Esophagus squamous epithelium (tissue), 5 donors: ENCODE measurements at regions not wholly inside any gene's neighbourhood (a gene's known extent, or its start where the extent isn't known, plus 50 kb on each side); places are given as distances from the start of the nearest gene placed in this dataset.

Experiments
- DNase-seq: peaks from one replicate; lab custom pipeline; 2025; lab: John Stamatoyannopoulos, UW
- H3K27ac ChIP-seq, 4 donors: fragments of 200-600 bp; sonication (generic); one replicate each; pipeline ENCODE4 v1.5.1; 2016 to 2019; ENCODE audit warnings: mild to moderate bottlenecking in 1 of 4
- H3K27me3 ChIP-seq, 4 donors: fragments of 200-600 bp; sonication (generic); 1 replicate in 3 of 4; 2 replicates in 1 of 4; pipeline versions ENCODE4 v1.5.1 to v1.6.0; 2017 to 2021; ENCODE audit warnings: antibody characterized with exemption in 1 of 4
- H3K36me3 ChIP-seq, 3 donors: fragments of 200-600 bp; sonication (generic); one replicate each; pipeline ENCODE4 v1.5.1; 2016 to 2019
- H3K4me1 ChIP-seq, 3 donors: fragments of 200-600 bp; sonication (generic); one replicate each; pipeline ENCODE4 v1.5.1; 2017 to 2019
- H3K4me3 ChIP-seq, 4 donors: fragments of 200-600 bp; sonication (generic); 1 replicate in 3 of 4; 2 replicates in 1 of 4; pipeline ENCODE4 v1.5.1; 2016 to 2019; ENCODE audit warnings: mild to moderate bottlenecking in 2 of 4, moderate library complexity in 1 of 4
- H3K9me3 ChIP-seq, 3 donors: fragments of 200-600 bp; sonication (generic); one replicate each; pipeline ENCODE4 v1.5.1; 2016 to 2019
- CTCF ChIP-seq, 6 experiments: fragments of 450-650 bp in 4 of 6; fragments of 200-600 bp in 2 of 6; sonication (generic) in 2 of 6; IDR thresholded peaks; one replicate each; pipeline ENCODE4 v1.5.1; 2016 to 2019; ENCODE audit warnings: antibody characterized with exemption in 6 of 6, mild to moderate bottlenecking in 4 of 6, moderate library complexity in 4 of 6
- POLR2A ChIP-seq, 4 donors: fragments of 450-650 bp; IDR thresholded peaks; one replicate each; pipeline ENCODE4 v1.6.1; 2017; ENCODE audit warnings: antibody characterized with exemption in 4 of 4, mild to moderate bottlenecking in 4 of 4, moderate library complexity in 3 of 4
- WGBS, 2 donors: methylation state at CpG; one replicate each; pipeline ENCODE4 v1.1.5; 2018; 5-methylcytosine and 5-hydroxymethylcytosine counted together
- intact Hi-C: fragments of 100-400 bp; cut with DNase I; formaldehyde crosslinking; loops from one replicate; pipeline ENCODE4 v1.15.0; 2022
- donor health status: DM: yes; HTN: yes; CAD: no.

GRCh38 chr10:88114368-88114767, 250.9 kb downstream of the PTEN start:
- intact Hi-C loops: no loop called here
- Histone ChIP-seq H3K36me3 (no peaks in the 10 kb centered on the region), H3K27me3 (no peaks in the 10 kb centered on the region), H3K4me1 (peaks cover 0 to 36% (median 0%) of the 10 kb centered on the region in 3 donors), H3K27ac (no peak overlapping the region), H3K9me3 (no peaks in the 10 kb centered on the region), H3K4me3 (no peak overlapping the region)
- no peak for DNase-seq
- TF ChIP-seq POLR2A (IDR thresholded peaks at IDR 0.05): no peak
- TF ChIP-seq CTCF (IDR thresholded peaks at IDR 0.05): peak in 4 of 6 experiments; percentile 33 to 54 (median 44)
- 67 to 83% methylated on average over 7 of the region's 7 CpGs for WGBS, 2 donors

- peaks cover 0 to 39% (median 0%) of the 10 kb centered on the region in 3 donors for H3K4me1 ChIP-seq
- H3K36me3 ChIP-seq: no peaks in the 10 kb centered on the region
- TF ChIP-seq CTCF (IDR thresholded peaks at IDR 0.05) (no peak), POLR2A (IDR thresholded peaks at IDR 0.05) (no peak)
- H3K27me3 ChIP-seq: no peaks in the 10 kb centered on the region
- H3K27ac ChIP-seq: no peak overlapping the region
- intact Hi-C loops: no loop called here
- DNase-seq: no peak
- no peak overlapping the region for H3K4me3 ChIP-seq
- H3K9me3 ChIP-seq: no peaks in the 10 kb centered on the region
- WGBS, 2 donors: 91 to 92% methylated on average over 3 of the region's 3 CpGs
These were observed 252.0 kb downstream of the PTEN start for GRCh38 chr10:88115407-88115806.

GRCh38 chr10:88115968-88116367, 252.5 kb downstream of the PTEN start:
- intact Hi-C loops: no loop called here
- Histone ChIP-seq H3K4me1 (peaks cover 0 to 39% (median 0%) of the 10 kb centered on the region in 3 donors), H3K4me3 (no peak overlapping the region), H3K27ac (no peak overlapping the region), H3K27me3 (no peaks in the 10 kb centered on the region), H3K36me3 (no peaks in the 10 kb centered on the region), H3K9me3 (no peaks in the 10 kb centered on the region)
- no peak for DNase-seq
- TF ChIP-seq CTCF (IDR thresholded peaks at IDR 0.05): no peak
- no peak for TF ChIP-seq POLR2A (IDR thresholded peaks at IDR 0.05)
- 30 to 75% methylated on average over 1 of the region's 1 CpG for WGBS, 2 donors

- WGBS, 2 donors: 87 to 90% methylated on average over 2 of the region's 2 CpGs
- Histone ChIP-seq H3K4me1 (peaks cover 0 to 39% (median 0%) of the 10 kb centered on the region in 3 donors), H3K27me3 (no peaks in the 10 kb centered on the region), H3K36me3 (no peaks in the 10 kb centered on the region), H3K4me3 (no peak overlapping the region), H3K27ac (no peak overlapping the region), H3K9me3 (no peaks in the 10 kb centered on the region)
- intact Hi-C loops: no loop called here
- TF ChIP-seq CTCF (IDR thresholded peaks at IDR 0.05) (no peak), POLR2A (IDR thresholded peaks at IDR 0.05) (no peak)
- DNase-seq: no peak
These were observed 253.1 kb downstream of the PTEN start for GRCh38 chr10:88116481-88116880.

GRCh38 chr10:88116971-88117626, 253.7 kb downstream of the PTEN start:
- Histone ChIP-seq H3K4me1 (peaks cover 0 to 39% (median 0%) of the 10 kb centered on the region in 3 donors), H3K27ac (no peak overlapping the region), H3K36me3 (no peaks in the 10 kb centered on the region), H3K4me3 (no peak overlapping the region), H3K9me3 (no peaks in the 10 kb centered on the region), H3K27me3 (no peaks in the 10 kb centered on the region)
- TF ChIP-seq POLR2A (IDR thresholded peaks at IDR 0.05): no peak
- TF ChIP-seq CTCF (IDR thresholded peaks at IDR 0.05): no peak
- intact Hi-C loops: no loop called here
- WGBS, 2 donors: 85% methylated on average over 7 of the region's 7 CpGs
- DNase-seq: no peak
